HCT116 (cell line): ENCODE measurements at regions not wholly inside any gene's neighbourhood (a gene's known extent, or its start where the extent isn't known, plus 50 kb on each side); places are given as distances from the start of the nearest gene placed in this dataset.

Experiments used
- ATAC-seq: fragments of 200-7000 bp; cut with Tn5 transposase; 2 replicates; pipeline ENCODE4 v1.9.1; 2020; ENCODE audit warnings: mild to moderate bottlenecking, moderate library complexity
- BruUV-seq: library from RNA; stranded (reverse); fragments of 400-500 nt; replicated peaks from 2 replicates; lab custom pipeline; 2021; lab: Mats Ljungman, UMichigan
- CTCF ChIA-PET: fragments of 300-600 bp; sonication (Branson Sonifier 250); formaldehyde crosslinking; loops from one replicate; lab custom pipeline; 2021; ENCODE audit warnings: antibody characterized with exemption; lab: Charles Lee
- POLR2A ChIA-PET: fragments of 300-600, 350-600 bp; sonication (Branson Sonifier 250); formaldehyde crosslinking; loops from one replicate; lab custom pipeline; 2021; ENCODE audit warnings: antibody characterized with exemption; lab: Charles Lee
- RAD21 ChIA-PET, 2 experiments: fragments of 300-600 bp; sonication (Branson Sonifier 250); formaldehyde crosslinking; loops; one replicate each; lab custom pipeline; 2023; ENCODE audit warnings: low total read pairs in 2 of 2; ENCODE audit not compliant: uncharacterized antibody in 2 of 2, unreplicated experiment in 2 of 2, low non-redundant PET in 1 of 2; lab: Charles Lee
- DNase-seq: peaks from one replicate; pipeline ENCODE4 v3.0.0-alpha.2; 2010; ENCODE audit warnings: low read depth, low spot score
- H2AFZ ChIP-seq: fragments of 200-600 bp; shearing (Covaris generic), sonication (generic); 2 replicates; pipeline ENCODE4 v1.6.1; 2017; ENCODE audit warnings: low read depth, mixed run types, mixed read lengths, antibody characterized with exemption, low read length; ENCODE audit not compliant: poor library complexity, severe bottlenecking
- H3K27ac ChIP-seq: 2 replicates; pipeline ENCODE4 v1.5.1; 2012; ENCODE audit warnings: low read depth, low read length
- H3K27me3 ChIP-seq: fragments of 200-600 bp; sonication (generic); 2 replicates; pipeline ENCODE4 v1.6.1; 2016; ENCODE audit warnings: mixed run types, low read length, mixed read lengths; ENCODE audit not compliant: insufficient read depth
- H3K36me3 ChIP-seq, 2 experiments: fragments of 200-500 bp in 1 of 2; fragments of 200-600 bp in 1 of 2; sonication (Bioruptor generic) in 1 of 2; sonication (generic) in 1 of 2; 2 replicates each; pipeline versions ENCODE4 v1.5.1 to v1.6.1; 2014 to 2016; ENCODE audit warnings: low read length in 2 of 2, inconsistent platforms in 1 of 2, mixed read lengths in 1 of 2, mixed run types in 1 of 2; ENCODE audit not compliant: insufficient read depth in 2 of 2, control insufficient read depth in 1 of 2
- H3K4me1 ChIP-seq, 2 experiments: fragments of 200-600 bp in 1 of 2; sonication (generic) in 1 of 2; 2 replicates each; pipeline versions ENCODE4 v1.5.1 to v1.6.1; 2012 to 2017; ENCODE audit warnings: low read length in 2 of 2, inconsistent platforms in 1 of 2, mild to moderate bottlenecking in 1 of 2, mixed read lengths in 1 of 2, mixed run types in 1 of 2, moderate library complexity in 1 of 2; ENCODE audit not compliant: insufficient read depth in 2 of 2, control insufficient read depth in 1 of 2
- H3K4me2 ChIP-seq: fragments of 200-600 bp; sonication (generic); 2 replicates; pipeline ENCODE4 v1.6.1; 2017; ENCODE audit warnings: mixed run types, low read length, mixed read lengths
- H3K4me3 ChIP-seq, 2 experiments: fragments of 200-600 bp in 1 of 2; sonication (generic) in 1 of 2; replicated peaks in 1 of 2; 2 replicates each; pipeline ENCODE4 v1.5.1; 2011 to 2016; ENCODE audit warnings: low read length in 2 of 2, control low read depth in 1 of 2, low read depth in 1 of 2, mild to moderate bottlenecking in 1 of 2, mixed read lengths in 1 of 2, mixed run types in 1 of 2
- H3K79me2 ChIP-seq: fragments of 200-600 bp; sonication (generic); 2 replicates; pipeline ENCODE4 v1.6.1; 2017; ENCODE audit warnings: mild to moderate bottlenecking, mixed run types, low read length, moderate library complexity, mixed read lengths; ENCODE audit not compliant: insufficient read depth
- H3K9ac ChIP-seq: fragments of 200-600 bp; sonication (generic); 2 replicates; pipeline ENCODE4 v1.6.1; 2016; ENCODE audit warnings: low read length, mixed read lengths
- H3K9me2 ChIP-seq: fragments of 200-600 bp; sonication (generic), shearing (Covaris generic); 2 replicates; pipeline ENCODE4 v1.6.1; 2017; ENCODE audit warnings: mixed run types, mild to moderate bottlenecking, moderate library complexity; ENCODE audit not compliant: insufficient read depth
- H3K9me3 ChIP-seq, 2 experiments: fragments of 200-500 bp in 1 of 2; fragments of 200-600 bp in 1 of 2; sonication (Bioruptor generic) in 1 of 2; sonication (generic) in 1 of 2; 2 replicates each; pipeline ENCODE4 v1.6.1; 2014 to 2017; ENCODE audit warnings: low read length in 2 of 2, mixed read lengths in 2 of 2, inconsistent platforms in 1 of 2, low read depth in 1 of 2, mild to moderate bottlenecking in 1 of 2, mixed run types in 1 of 2, moderate library complexity in 1 of 2; ENCODE audit not compliant: control insufficient read depth in 1 of 2, insufficient read depth in 1 of 2
- H4K20me1 ChIP-seq: fragments of 200-600 bp; sonication (generic), shearing (Covaris generic); 2 replicates; pipeline ENCODE4 v1.6.1; 2017; ENCODE audit warnings: mixed run types, mild to moderate bottlenecking, moderate library complexity; ENCODE audit not compliant: insufficient read depth
- FOSL1 ChIP-seq: IDR thresholded peaks from 2 replicates; pipeline ENCODE4 v1.6.1; 2012; ENCODE audit warnings: low read depth
- JUND ChIP-seq: IDR thresholded peaks from 2 replicates; pipeline ENCODE4 v1.6.1; 2012
- POLR2A ChIP-seq: IDR thresholded peaks from 2 replicates; pipeline ENCODE4 v1.7.0; 2011; ENCODE audit warnings: borderline replicate concordance; ENCODE audit not compliant: insufficient read depth, insufficient read length; ENCODE audit errors: extremely low read depth
- RAD21 ChIP-seq: IDR thresholded peaks from 2 replicates; pipeline ENCODE4 v1.6.1; 2012; ENCODE audit warnings: low read depth, mild to moderate bottlenecking
- YY1 ChIP-seq: IDR thresholded peaks from 2 replicates; pipeline ENCODE4 v1.6.1; 2011; ENCODE audit warnings: low read length, low read depth, moderate library complexity, mild to moderate bottlenecking; ENCODE audit not compliant: insufficient replicate concordance; ENCODE audit errors: extremely low read depth
- ZFX ChIP-seq: fragments of 450-650 bp; IDR thresholded peaks from 2 replicates; pipeline ENCODE4 v1.6.1; 2017
- ZNF274 ChIP-seq: fragments of 200-500 bp; sonication (Bioruptor generic); IDR thresholded peaks from 2 replicates; pipeline ENCODE4 v1.6.1; 2014; ENCODE audit warnings: mild to moderate bottlenecking, low read depth, low read length, inconsistent platforms
- intact Hi-C: fragments of 100-400 bp; cut with micrococcal nuclease; formaldehyde crosslinking; loops from 2 replicates; pipeline ENCODE4 v1.10.0; 2022
- TF ChIP-seq, protein P1 (sequence below): IDR thresholded peaks from 2 replicates; pipeline ENCODE4 v1.6.1; 2012
- TF ChIP-seq, protein P2 (sequence below): IDR thresholded peaks from 2 replicates; pipeline ENCODE4 v1.6.1; 2012
- TF ChIP-seq, protein P3 (sequence below), 3 experiments: fragments of 200-600 bp in 1 of 3; sonication (generic) in 1 of 3; IDR thresholded peaks in 2 of 3; conservative IDR thresholded peaks in 1 of 3; 2 replicates each; pipeline ENCODE4 v1.5.1; 2012 to 2017; ENCODE audit warnings: low read depth in 2 of 3, low read length in 2 of 3, antibody characterized with exemption in 1 of 3, borderline replicate concordance in 1 of 3, control low read depth in 1 of 3, mild to moderate bottlenecking in 1 of 3, mixed read lengths in 1 of 3, mixed run types in 1 of 3, moderate library complexity in 1 of 3; ENCODE audit not compliant: insufficient read depth in 1 of 3

DNA sequence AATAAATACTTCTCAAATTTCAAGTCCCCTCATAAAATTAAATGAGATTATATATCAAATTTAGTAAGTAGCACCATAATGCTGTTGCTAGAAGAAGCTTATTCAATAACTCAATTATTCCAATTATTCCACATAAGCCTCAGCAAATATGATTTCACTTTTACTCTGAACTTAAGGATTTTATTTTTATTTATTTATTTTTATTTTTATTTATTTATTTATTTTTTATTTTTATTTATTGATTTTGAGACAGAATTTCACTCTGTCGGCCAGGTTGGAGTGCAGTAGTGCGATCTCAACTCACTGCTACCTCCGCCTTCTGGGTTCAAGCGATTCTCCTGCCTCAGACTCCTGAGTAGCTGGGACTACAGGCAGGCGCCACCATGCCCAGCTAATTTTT lies 1308.3 kb upstream of the CDH9 start:
- H3K27me3 ChIP-seq = no peaks in the 10 kb centered on the region
- peaks cover 4 to 16% of the 10 kb centered on the region in 2 experiments; a peak in 3 of 4 replicates for H3K9me3 ChIP-seq
- no peaks in the 10 kb centered on the region for H3K36me3 ChIP-seq
- H3K9me2 ChIP-seq = no peaks in the 10 kb centered on the region
- H3K9ac ChIP-seq = no peak overlapping the region
- TF ChIP-seq, protein P1, sequence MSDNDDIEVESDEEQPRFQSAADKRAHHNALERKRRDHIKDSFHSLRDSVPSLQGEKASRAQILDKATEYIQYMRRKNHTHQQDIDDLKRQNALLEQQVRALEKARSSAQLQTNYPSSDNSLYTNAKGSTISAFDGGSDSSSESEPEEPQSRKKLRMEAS = no peak
- TF ChIP-seq, protein P2, sequence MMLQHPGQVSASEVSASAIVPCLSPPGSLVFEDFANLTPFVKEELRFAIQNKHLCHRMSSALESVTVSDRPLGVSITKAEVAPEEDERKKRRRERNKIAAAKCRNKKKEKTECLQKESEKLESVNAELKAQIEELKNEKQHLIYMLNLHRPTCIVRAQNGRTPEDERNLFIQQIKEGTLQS = no peak
- TF ChIP-seq ZNF274 (no peak), ZFX (no peak), FOSL1 (no peak), RAD21 (no peak), POLR2A (no peak)
- intact Hi-C loops = no loop called here
- no peaks in the 10 kb centered on the region for H3K4me1 ChIP-seq
- no peak overlapping the region for H3K4me2 ChIP-seq
- no peak overlapping the region for H3K4me3 ChIP-seq
- no peak overlapping the region for H2AFZ ChIP-seq
- no peak for ATAC-seq
- ChIA-PET POLR2A (no interaction called here), RAD21 (no interaction called here), CTCF (no interaction called here)
- no peaks in the 10 kb centered on the region for H3K79me2 ChIP-seq
- no TSS peak for BruUV-seq
- no peaks in the 10 kb centered on the region for H4K20me1 ChIP-seq
- no peak overlapping the region for H3K27ac ChIP-seq
- DNase-seq = no peak

DNA sequence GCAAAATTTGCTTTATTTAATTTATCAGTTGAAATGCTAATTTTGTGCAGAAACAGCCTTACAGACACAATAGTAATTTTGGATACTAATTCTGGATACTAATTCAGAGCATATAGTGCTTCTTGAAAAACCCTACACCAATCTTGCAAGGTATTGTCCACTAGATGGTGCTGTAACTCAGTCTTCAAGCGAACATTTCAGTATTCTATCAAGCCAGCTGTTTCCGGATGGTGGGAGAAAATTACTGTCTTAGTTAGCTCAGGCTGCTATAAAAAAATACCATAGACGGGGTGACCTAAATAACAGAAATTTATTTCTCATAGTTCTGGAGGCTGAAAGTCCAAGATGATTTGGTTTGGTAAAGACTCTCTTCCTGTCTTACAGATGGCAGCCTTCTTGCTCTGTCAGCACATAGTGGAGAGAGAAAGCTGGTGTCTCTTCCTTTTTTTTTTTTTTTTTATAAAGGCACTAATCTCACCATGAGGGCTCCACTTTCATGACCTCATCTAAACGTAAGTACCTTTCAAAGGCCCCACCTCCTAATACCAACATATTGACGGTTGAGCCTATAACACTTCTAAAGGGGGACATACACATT lies 1306.5 kb upstream of the CDH9 start:
- intact Hi-C loops = no loop called here
- ChIA-PET CTCF (no interaction called here), RAD21 (no interaction called here), POLR2A (no interaction called here)
- BruUV-seq = no TSS peak
- H3K9ac ChIP-seq = no peak overlapping the region
- no peaks in the 10 kb centered on the region for H3K27me3 ChIP-seq
- no peak overlapping the region for H3K4me2 ChIP-seq
- H3K27ac ChIP-seq = no peak overlapping the region
- H3K9me2 ChIP-seq = no peaks in the 10 kb centered on the region
- H3K4me3 ChIP-seq = no peak overlapping the region
- TF ChIP-seq YY1 (no peak), JUND (no peak)
- TF ChIP-seq, protein P3, sequence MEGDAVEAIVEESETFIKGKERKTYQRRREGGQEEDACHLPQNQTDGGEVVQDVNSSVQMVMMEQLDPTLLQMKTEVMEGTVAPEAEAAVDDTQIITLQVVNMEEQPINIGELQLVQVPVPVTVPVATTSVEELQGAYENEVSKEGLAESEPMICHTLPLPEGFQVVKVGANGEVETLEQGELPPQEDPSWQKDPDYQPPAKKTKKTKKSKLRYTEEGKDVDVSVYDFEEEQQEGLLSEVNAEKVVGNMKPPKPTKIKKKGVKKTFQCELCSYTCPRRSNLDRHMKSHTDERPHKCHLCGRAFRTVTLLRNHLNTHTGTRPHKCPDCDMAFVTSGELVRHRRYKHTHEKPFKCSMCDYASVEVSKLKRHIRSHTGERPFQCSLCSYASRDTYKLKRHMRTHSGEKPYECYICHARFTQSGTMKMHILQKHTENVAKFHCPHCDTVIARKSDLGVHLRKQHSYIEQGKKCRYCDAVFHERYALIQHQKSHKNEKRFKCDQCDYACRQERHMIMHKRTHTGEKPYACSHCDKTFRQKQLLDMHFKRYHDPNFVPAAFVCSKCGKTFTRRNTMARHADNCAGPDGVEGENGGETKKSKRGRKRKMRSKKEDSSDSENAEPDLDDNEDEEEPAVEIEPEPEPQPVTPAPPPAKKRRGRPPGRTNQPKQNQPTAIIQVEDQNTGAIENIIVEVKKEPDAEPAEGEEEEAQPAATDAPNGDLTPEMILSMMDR (IDR thresholded peaks at IDR 0.05 in 2 of 3, conservative IDR thresholded peaks at IDR 0.05 in 1 of 3; ENCODE audit: borderline replicate concordance in 1 of 3, insufficient read depth in 1 of 3, low read depth in 2 of 3, low read length in 2 of 3) = 0 out of 6 replicates have a peak, but pooled peaks of 2 of the 3 experiments have one; percentile 1 to 30
- H2AFZ ChIP-seq = no peak overlapping the region
- no peaks in the 10 kb centered on the region for H3K4me1 ChIP-seq
- no peaks in the 10 kb centered on the region for H4K20me1 ChIP-seq
- H3K9me3 ChIP-seq = peaks cover 0 to 14% of the 10 kb centered on the region in 2 experiments; a peak in 3 of 4 replicates
- DNase-seq (no peak), ATAC-seq (no peak)
- no peaks in the 10 kb centered on the region for H3K79me2 ChIP-seq
- no peaks in the 10 kb centered on the region for H3K36me3 ChIP-seq
